Uterus (tissue), 2 donors: ENCODE measurements at regions not wholly inside any gene's neighbourhood (a gene's known extent, or its start where the extent isn't known, plus 50 kb on each side); places are given as distances from the start of the nearest gene placed in this dataset.

Experiments
- CTCF ChIP-seq, 4 experiments: fragments of 200-600 bp in 2 of 4; fragments of 450-650 bp in 2 of 4; sonication (generic) in 2 of 4; IDR thresholded peaks; one replicate each; pipeline ENCODE4 v1.5.1; 2016 to 2019; ENCODE audit warnings: antibody characterized with exemption in 4 of 4, mild to moderate bottlenecking in 2 of 4, moderate library complexity in 1 of 4
- POLR2A ChIP-seq, 2 donors: fragments of 450-650 bp; IDR thresholded peaks; one replicate each; pipeline ENCODE4 v1.6.1; 2016; ENCODE audit warnings: antibody characterized with exemption in 2 of 2, mild to moderate bottlenecking in 1 of 2, moderate library complexity in 1 of 2

GRCh38 chr7:12814828-12815227 lies 127.4 kb downstream of the ARL4A start:
- TF ChIP-seq POLR2A (IDR thresholded peaks at IDR 0.05) (no peak), CTCF (IDR thresholded peaks at IDR 0.05) (no peak)
